GM08714 (cell line): ENCODE measurements at regions not wholly inside any gene's neighbourhood (a gene's known extent, or its start where the extent isn't known, plus 50 kb on each side); places are given as distances from the start of the nearest gene placed in this dataset.
"Not testable (repeated sequence)": the region's sequence is repeated elsewhere in the genome, so short reads cannot be mapped to it uniquely, and the experiment has no call there.

Experiments
- H3K4me3 ChIP-seq: fragments of 200-500 bp; sonication (Bioruptor generic); 2 replicates; pipeline ENCODE4 v1.5.1; 2014; ENCODE audit warnings: mild to moderate bottlenecking, low read length, inconsistent platforms
- ZNF274 ChIP-seq: IDR thresholded peaks from 2 replicates; pipeline ENCODE4 v1.6.1; 2012; ENCODE audit warnings: mild to moderate bottlenecking, low read depth, low read length

DNA sequence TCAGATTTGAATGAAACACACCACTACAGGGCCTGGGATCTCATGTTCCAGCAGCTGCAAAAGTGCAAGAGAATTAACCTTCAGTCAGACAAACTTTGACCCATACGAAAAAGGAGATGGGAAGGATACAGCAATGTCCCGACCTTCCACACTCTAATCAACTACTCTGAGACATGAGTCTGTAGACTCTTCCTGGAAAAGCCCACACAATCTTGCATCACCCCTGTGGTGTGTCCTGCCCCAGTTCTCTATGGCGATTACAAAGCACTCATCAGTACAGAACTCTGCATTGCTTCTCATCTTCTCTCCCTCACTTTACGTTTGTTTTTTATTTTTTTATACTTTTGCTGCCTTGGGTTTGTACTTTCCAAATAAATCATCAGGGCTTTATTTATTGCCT is 241.0 kb upstream of the KIF2A start:
- no peak overlapping the region for H3K4me3 ChIP-seq
- TF ChIP-seq ZNF274 = no peak

DNA sequence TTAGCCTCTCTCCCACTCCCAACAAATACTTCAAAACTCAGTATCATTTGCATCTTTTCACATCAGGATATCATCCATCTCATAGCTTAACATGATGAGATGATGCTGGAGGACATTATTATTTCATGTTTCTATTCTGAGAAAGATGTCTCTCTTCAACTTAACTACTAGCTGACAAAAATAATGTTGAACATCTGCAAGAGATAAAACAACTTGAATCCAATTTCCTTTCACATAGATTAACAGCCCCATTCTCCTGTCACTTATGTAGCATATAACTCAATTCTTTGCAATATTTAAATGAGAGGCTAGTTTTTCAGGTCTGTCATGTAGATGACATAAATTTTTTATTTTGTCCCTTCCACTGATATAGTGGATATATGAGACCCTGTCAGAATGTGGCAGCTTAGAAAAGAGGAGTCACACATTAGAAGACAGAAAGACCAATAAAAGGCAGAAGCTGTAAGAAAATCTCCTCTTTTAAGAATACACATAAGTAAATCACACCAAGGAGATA is 239.2 kb upstream of the KIF2A start:
- TF ChIP-seq ZNF274 = no peak
- H3K4me3 ChIP-seq = no peak overlapping the region

DNA sequence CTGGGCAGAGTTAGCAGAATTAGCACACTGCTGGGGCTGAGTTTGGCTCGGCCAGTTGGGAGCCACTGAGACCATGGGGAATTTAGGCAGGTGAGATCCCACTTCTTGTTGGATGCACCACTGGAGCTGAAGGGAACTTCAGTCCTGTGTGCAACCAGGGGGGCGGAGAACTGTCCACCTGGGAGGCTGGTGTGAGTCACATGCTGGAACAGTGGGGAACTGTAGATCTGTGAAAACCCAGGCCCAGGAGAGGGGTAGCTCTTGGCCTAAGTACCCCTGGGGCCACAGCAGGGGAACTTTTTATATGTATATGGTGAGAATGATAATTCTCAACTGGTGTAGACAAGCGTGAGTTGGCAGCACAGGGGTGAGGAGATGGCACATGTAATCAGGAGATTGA is 237.5 kb upstream of the KIF2A start:
- H3K4me3 ChIP-seq = no peak overlapping the region
- TF ChIP-seq ZNF274 = no peak

DNA sequence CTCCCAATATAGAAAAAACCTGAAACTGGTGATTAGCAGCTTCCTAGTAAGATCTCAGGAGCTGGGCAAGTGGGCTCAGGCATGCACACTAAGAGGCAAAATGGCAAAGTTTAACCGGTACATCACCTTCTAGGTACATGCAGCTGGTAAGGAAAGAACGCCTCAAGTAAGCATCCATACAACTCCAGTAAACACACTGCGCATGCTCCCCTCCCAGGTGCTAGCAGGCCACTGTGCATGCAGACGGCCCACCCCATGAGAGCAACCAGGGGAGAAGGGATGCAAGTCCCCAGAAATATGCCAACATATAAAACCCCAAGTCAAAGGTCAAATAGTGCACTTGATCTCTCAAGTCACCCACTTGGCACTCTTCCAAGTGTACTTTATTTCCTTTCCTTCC is 228.6 kb upstream of the KIF2A start:
- no peak for TF ChIP-seq ZNF274
- H3K4me3 ChIP-seq = no peak overlapping the region

DNA sequence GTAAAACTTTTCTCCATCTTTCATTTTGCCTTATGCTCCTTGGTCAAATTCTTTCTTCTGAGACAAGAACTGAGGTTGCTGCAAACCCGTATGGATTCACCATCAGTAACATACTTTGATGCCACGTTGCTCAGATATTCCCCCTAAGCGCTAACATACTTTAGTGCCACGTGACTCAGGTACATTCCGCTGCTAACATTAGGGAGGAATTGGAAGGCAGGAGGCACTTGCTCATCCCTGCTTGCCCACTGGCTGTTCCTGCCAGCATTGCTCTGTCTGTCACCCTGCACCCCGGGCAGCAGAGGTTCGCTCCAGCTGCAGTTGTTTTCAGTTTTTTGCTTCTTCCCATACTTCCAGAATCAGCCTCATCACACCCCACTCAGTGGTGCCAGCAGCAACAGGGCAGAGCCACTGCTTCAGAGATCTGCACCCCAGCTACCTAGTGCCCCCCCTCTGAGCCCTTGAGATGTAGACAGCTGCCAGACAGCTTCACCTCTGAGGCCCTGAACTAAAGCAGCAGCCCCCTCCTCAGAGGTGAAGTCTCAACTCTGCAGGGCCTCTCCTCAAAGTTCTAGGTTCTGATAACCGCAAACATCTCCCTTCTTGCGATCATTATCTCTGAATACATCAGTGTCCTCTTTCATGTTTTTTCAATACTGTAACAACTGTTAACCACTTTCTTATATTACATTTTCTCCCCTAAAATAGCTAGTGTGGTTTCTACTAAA is 228.0 kb upstream of the KIF2A start:
- TF ChIP-seq ZNF274 = no peak
- no peak overlapping the region for H3K4me3 ChIP-seq

DNA sequence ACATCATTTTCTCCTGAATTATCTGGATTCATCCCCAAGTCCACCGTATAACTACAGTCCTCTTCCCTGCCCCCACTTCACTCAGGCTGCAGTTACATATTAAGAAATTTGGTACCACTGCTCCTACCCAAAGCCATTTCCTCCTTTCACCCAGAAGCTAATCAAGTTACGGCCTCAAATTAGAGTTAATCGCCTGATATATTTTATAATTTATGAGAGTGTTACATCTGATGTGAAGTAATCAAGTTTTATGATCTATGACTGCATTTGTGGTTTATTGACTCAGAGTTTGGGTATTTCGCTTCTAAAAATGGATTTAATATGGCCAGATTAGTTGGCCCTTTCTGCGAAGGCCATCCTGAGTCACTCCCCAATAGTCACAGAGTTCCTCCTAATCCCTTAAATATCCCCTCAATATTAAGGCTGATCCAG is 223.6 kb upstream of the KIF2A start:
- no peak for TF ChIP-seq ZNF274

DNA sequence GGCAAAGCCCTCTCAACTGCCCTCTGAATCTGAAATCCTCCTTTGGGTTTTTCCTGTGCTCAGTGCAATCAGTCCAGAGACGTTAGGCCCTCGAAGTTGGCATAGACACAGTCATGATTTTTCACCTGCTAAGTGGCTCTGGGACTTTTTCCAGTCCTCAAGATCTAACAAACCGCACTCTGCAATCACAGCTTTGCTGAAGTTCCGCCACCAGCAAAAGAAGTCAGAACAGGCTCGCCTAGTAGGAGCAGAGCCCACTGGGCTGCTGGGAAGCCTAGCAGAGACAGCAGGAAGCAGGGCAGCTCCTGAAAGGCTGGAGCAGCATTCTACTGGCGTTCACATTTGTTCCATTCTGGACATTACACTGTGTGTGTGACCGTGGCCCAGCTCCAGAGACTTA is 222.8 kb upstream of the KIF2A start:
- no peak for TF ChIP-seq ZNF274
- H3K4me3 ChIP-seq = no peak overlapping the region

More for the DNA sequence above, 223.6 kb upstream of the KIF2A start:
- no peak overlapping the region for H3K4me3 ChIP-seq

DNA sequence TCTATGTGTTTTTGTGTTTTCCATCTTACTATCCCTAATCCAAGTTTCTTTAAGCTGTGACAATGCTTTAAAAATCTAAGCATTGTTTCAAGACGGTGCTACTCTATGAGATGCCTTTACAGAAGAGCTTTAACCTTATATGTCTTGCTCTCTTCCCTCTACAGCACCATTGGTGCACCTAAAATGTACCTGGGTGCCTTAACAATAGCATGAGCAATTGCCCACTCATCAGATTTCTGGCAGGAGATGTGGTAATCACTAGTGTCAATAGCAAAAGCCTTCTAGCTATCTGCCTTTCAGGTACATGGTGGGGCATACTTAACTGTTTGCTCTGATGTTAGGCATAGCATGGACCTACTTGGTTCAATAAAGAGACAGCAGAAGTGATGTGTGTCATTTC is 222.3 kb upstream of the KIF2A start:
- TF ChIP-seq ZNF274 = no peak
- H3K4me3 ChIP-seq = no peak overlapping the region

DNA sequence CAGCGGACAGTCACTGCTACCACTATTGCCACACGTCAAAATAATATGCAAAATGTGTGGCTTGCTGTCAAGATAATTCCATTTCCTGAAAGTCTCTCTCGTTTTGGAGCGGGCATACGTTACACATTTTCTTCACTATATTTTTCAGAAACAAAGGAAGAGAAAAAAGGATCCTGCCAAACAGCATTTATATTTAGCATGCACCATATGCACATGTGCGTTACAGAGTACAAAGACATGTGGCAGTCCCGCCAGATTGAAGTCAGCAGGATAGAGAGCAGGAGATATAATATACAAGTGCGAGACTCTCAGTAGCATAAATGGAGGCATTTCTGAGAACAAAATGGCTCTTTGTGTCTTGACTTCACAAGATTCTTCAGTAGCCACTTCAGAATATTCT is 221.6 kb upstream of the KIF2A start:
- TF ChIP-seq ZNF274 = no peak

DNA sequence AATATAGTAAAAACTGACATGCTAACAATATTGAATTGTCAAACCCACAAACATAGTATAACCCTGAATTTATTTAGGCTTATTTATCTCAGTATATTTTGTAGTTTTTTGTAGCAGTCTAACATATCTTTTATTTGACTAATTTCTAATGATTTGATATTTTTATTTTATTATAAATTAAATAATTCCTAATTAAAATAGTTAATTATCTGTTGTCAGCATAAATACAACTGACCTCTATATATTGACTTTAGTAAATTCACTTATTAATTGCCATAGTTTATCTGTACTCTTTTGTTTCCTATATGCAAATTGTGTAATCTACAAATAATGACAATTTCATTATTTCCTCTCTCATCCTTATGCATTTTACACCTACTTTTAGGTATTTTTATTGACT is 215.1 kb upstream of the KIF2A start:
- H3K4me3 ChIP-seq = no peak overlapping the region
- no peak for TF ChIP-seq ZNF274

More for the DNA sequence above, 221.6 kb upstream of the KIF2A start:
- no peak overlapping the region for H3K4me3 ChIP-seq

DNA sequence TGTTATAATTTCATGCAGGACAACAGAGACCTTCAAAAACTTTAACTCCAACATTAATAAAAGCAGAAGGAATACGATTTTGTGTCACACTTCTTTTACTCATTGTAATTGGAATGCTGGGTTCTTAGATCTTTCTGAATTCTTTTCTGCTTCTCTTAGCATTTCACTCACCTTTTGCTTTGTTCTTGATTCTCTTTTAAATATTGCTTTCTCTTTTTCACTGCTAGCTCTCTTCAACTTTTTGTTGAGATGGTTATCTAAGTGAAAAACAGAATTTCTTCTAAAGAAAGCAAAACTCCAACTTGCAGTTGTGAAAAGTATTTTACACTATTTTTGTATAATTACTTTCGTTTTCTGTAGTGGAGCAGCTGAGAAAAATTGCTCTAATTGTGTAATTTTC is 212.6 kb upstream of the KIF2A start:
- H3K4me3 ChIP-seq = no peak overlapping the region
- TF ChIP-seq ZNF274 = no peak

DNA sequence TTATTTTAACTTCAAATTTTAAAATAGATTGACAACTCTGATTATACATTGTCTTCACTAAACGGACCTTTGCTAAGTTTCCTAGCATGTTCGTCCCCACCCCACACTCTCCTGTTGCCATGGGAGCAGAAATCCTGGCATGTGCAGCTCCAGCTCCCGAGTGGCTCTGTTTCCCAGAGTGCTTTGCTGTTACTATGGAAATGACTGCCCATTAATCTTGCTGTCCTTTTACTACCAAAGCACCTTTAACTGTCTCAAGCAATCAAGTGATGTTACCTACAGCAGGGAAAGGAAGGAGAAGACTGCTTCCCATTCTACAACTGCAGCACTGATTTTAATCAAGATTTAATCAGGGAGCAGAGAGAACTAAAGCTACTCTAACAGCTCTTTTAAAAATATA is 212.0 kb upstream of the KIF2A start:
- no peak overlapping the region for H3K4me3 ChIP-seq

DNA sequence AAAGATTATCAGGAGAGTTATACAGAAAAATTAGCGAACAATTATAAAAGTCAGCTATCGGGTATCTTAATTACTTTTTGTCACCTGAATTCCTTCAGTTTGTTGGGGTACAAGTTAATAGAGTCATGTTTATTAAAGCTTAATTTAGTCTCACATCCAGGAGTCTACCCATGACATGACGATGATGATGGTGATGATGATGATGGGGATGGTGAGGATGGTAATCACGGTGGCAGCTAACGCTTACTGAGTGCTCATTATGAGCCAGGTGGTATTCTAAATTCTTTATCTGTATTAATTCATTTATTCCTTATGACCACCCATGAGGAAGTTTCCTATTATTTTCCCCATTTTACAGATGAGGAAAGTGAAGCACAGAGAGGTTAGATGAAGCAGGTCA is 208.6 kb upstream of the KIF2A start:
- no peak overlapping the region for H3K4me3 ChIP-seq
- TF ChIP-seq ZNF274 = no peak

More for the DNA sequence above, 212.0 kb upstream of the KIF2A start:
- no peak for TF ChIP-seq ZNF274

DNA sequence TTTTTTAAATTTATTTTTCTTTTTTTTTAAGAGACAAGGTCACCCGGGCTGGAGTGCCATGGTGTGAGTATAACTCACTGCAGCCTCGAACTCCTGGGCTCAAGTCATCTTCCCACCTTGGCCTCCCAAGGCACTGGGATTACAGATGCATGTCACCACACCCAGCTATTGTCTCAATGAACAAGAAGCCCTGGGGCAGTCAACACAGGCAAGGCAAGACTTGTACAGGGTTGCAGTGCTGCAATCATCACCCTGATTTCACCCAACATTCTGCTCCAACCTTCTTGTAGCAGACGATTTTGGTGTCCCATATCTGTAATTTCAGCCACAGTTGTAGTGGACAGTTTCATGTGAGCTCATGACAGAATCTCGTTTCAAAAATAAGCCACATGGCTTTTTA is 205.8 kb upstream of the KIF2A start:
- TF ChIP-seq ZNF274 = no peak
- no peak overlapping the region for H3K4me3 ChIP-seq

DNA sequence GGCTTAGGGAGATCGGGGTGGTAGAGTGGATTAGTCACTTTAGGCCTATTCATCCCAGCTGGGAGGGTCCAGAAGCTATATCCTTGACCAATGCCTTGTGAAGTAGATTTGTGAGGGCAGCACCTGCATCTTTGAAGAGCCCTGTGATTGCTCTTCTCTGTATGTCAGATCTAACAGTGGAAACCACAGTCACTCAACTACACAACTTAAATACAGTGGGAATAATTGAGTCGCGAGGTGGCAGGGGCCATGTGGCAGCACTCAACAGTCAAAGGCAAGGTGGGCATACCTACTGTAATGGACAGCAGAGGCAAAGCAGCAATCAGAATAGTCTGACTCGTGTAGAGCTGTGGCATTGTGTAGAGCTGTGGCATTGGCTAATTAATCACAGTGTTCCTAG is 202.1 kb upstream of the KIF2A start:
- H3K4me3 ChIP-seq = not testable (repeated sequence)

DNA sequence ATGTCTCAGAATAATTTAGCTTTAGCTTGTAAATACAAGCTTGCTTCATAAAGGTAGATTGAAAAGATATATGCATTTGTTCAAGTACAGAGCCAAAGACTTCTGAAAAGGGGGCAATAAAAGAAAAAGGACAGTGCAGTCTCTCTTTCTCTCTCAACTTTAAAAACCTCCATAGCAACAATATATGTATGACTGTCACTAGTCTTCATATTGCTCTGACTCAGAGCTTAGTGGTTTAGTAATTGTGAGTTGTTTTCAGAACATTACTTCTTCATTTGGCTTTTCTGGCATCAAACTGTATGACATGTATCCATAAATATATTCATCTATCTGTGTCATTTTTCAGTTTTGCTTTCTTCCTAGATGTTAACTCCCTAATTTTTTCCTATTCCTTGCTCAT is 194.6 kb upstream of the KIF2A start:
- TF ChIP-seq ZNF274 = no peak
- H3K4me3 ChIP-seq = no peak overlapping the region
